ENCODE measurements at regions not wholly inside any gene's neighbourhood (a gene's known extent, or its start where the extent isn't known, plus 50 kb on each side); places are given as distances from the start of the nearest gene placed in this dataset.

DNA sequence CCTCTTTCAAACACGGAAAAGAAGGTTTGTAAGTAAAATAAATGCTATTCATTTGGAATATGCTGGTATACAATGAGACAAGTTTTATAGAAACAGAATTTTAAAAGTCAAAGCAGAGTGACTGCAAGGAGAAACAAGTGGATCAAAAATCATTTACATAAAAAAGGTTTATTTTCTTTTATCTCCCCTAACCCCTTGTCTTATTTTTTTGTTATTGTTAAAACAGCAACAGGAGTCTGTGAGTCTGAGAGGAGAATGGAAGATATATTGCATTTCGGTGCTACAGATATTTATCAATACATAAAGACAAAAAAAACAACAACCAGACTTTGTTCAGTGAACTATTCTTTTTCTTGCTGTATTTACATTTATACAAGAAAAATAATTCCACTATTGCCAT is 1116.4 kb downstream of the OTOL1 start:
- Histone ChIP-seq H3K9ac (ENCODE audit: low read length) (no peak overlapping the region), H2AFZ (ENCODE audit: low read depth, low read length, poor library complexity, severe bottlenecking) (no peak overlapping the region), H3K4me1 (ENCODE audit: control insufficient read depth in 1 of 2, insufficient read depth in 2 of 2, low read length in 2 of 2) (no peaks in the 10 kb centered on the region), H3K4me3 (replicated peaks in 1 of 2; ENCODE audit: low read depth in 1 of 2, low read length in 2 of 2) (no peak overlapping the region), H3K36me3 (ENCODE audit: control insufficient read depth in 1 of 2, insufficient read depth in 2 of 2, low read length in 2 of 2) (no peaks in the 10 kb centered on the region), H4K20me1 (ENCODE audit: insufficient read depth) (no peaks in the 10 kb centered on the region), H3K4me2 (ENCODE audit: low read length) (no peak overlapping the region), H3K9me2 (ENCODE audit: insufficient read depth) (no peaks in the 10 kb centered on the region), H3K79me2 (ENCODE audit: insufficient read depth, low read length) (no peaks in the 10 kb centered on the region), H3K27ac (ENCODE audit: low read depth, low read length) (no peak overlapping the region), H3K9me3 (ENCODE audit: control insufficient read depth in 1 of 2, insufficient read depth in 1 of 2, low read depth in 1 of 2, low read length in 2 of 2) (no peaks in the 10 kb centered on the region), H3K27me3 (ENCODE audit: insufficient read depth, low read length) (no peaks in the 10 kb centered on the region)
- no TSS peak for BruUV-seq (replicated peaks)
- intact Hi-C loops (cut with micrococcal nuclease), result no loop called here
- RAD21 ChIA-PET (ENCODE audit: low non-redundant PET in 1 of 2, low total read pairs in 2 of 2, uncharacterized antibody in 2 of 2, unreplicated experiment in 2 of 2), result no interaction called here
- CTCF ChIA-PET, result no interaction called here
- TF ChIP-seq EZH2phosphoT487 (IDR thresholded peaks at IDR 0.05; ENCODE audit: borderline replicate concordance) (no peak), FOSL1 (IDR thresholded peaks at IDR 0.05; ENCODE audit: low read depth) (no peak), EZH2 (IDR thresholded peaks at IDR 0.05) (no peak), CBX3 (IDR thresholded peaks at IDR 0.05; ENCODE audit: low read depth) (no peak)
- POLR2A ChIA-PET, result no interaction called here
- ATAC-seq (no peak), DNase-seq (ENCODE audit: low read depth, low spot score) (no peak)

DNA sequence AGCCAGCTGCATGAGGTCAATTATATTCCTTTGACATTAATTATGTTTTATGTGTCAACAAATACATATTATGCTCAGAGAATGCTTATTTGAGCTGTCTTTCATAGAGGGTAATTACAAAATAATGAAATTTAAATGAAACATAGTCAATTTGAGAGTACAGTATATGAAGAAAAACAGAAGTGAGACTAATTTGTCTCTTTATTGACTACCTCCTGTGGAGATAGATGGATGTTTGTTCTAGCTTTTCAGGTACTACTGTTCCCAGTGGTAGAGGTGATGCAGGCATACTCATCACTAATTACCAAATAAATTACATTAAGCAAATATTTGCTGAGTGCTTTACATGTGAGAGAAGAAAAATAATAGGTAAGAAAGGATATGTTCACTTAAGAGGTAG is 1129.6 kb downstream of the OTOL1 start:
- ChIA-PET POLR2A (no interaction called here), CTCF (no interaction called here), RAD21 (ENCODE audit: low non-redundant PET in 1 of 2, low total read pairs in 2 of 2, uncharacterized antibody in 2 of 2, unreplicated experiment in 2 of 2) (no interaction called here)
- no peaks in the 10 kb centered on the region for H4K20me1 ChIP-seq (ENCODE audit: insufficient read depth)
- no peak overlapping the region for H2AFZ ChIP-seq (ENCODE audit: low read depth, low read length, poor library complexity, severe bottlenecking)
- intact Hi-C loops (cut with micrococcal nuclease), result no loop called here
- TF ChIP-seq EGR1 (IDR thresholded peaks at IDR 0.05; ENCODE audit: low read depth) (no peak), SRF (IDR thresholded peaks at IDR 0.05; ENCODE audit: low read depth) (no peak), EZH2 (IDR thresholded peaks at IDR 0.05) (no peak), FOSL1 (IDR thresholded peaks at IDR 0.05; ENCODE audit: low read depth) (no peak), ZFX (IDR thresholded peaks at IDR 0.05) (no peak), ZNF274 (IDR thresholded peaks at IDR 0.05; ENCODE audit: low read depth, low read length) (no peak), CBX3 (IDR thresholded peaks at IDR 0.05; ENCODE audit: low read depth) (no peak), YY1 (IDR thresholded peaks at IDR 0.05; ENCODE audit: extremely low read depth, insufficient replicate concordance, low read depth, low read length) (no peak)
- TF ChIP-seq, protein P1, sequence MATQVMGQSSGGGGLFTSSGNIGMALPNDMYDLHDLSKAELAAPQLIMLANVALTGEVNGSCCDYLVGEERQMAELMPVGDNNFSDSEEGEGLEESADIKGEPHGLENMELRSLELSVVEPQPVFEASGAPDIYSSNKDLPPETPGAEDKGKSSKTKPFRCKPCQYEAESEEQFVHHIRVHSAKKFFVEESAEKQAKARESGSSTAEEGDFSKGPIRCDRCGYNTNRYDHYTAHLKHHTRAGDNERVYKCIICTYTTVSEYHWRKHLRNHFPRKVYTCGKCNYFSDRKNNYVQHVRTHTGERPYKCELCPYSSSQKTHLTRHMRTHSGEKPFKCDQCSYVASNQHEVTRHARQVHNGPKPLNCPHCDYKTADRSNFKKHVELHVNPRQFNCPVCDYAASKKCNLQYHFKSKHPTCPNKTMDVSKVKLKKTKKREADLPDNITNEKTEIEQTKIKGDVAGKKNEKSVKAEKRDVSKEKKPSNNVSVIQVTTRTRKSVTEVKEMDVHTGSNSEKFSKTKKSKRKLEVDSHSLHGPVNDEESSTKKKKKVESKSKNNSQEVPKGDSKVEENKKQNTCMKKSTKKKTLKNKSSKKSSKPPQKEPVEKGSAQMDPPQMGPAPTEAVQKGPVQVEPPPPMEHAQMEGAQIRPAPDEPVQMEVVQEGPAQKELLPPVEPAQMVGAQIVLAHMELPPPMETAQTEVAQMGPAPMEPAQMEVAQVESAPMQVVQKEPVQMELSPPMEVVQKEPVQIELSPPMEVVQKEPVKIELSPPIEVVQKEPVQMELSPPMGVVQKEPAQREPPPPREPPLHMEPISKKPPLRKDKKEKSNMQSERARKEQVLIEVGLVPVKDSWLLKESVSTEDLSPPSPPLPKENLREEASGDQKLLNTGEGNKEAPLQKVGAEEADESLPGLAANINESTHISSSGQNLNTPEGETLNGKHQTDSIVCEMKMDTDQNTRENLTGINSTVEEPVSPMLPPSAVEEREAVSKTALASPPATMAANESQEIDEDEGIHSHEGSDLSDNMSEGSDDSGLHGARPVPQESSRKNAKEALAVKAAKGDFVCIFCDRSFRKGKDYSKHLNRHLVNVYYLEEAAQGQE (IDR thresholded peaks at IDR 0.05; ENCODE audit: low read depth), result no peak
- TF ChIP-seq, protein P2, sequence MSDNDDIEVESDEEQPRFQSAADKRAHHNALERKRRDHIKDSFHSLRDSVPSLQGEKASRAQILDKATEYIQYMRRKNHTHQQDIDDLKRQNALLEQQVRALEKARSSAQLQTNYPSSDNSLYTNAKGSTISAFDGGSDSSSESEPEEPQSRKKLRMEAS (IDR thresholded peaks at IDR 0.05), result no peak
- H3K4me2 ChIP-seq (ENCODE audit: low read length), result no peak overlapping the region
- no TSS peak for BruUV-seq (replicated peaks)
- no peak overlapping the region for H3K27ac ChIP-seq (ENCODE audit: low read depth, low read length)
- no peaks in the 10 kb centered on the region for H3K9me2 ChIP-seq (ENCODE audit: insufficient read depth)
- no peaks in the 10 kb centered on the region for H3K9me3 ChIP-seq (ENCODE audit: control insufficient read depth in 1 of 2, insufficient read depth in 1 of 2, low read depth in 1 of 2, low read length in 2 of 2)
- H3K79me2 ChIP-seq (ENCODE audit: insufficient read depth, low read length), result no peaks in the 10 kb centered on the region
- DNase-seq (ENCODE audit: low read depth, low spot score), result no peak
- no peak for ATAC-seq
- H3K4me3 ChIP-seq (replicated peaks in 1 of 2; ENCODE audit: low read depth in 1 of 2, low read length in 2 of 2), result no peak overlapping the region
- H3K9ac ChIP-seq (ENCODE audit: low read length), result no peak overlapping the region
- H3K27me3 ChIP-seq (ENCODE audit: insufficient read depth, low read length), result no peaks in the 10 kb centered on the region
- no peaks in the 10 kb centered on the region for H3K36me3 ChIP-seq (ENCODE audit: control insufficient read depth in 1 of 2, insufficient read depth in 2 of 2, low read length in 2 of 2)
- no peaks in the 10 kb centered on the region for H3K4me1 ChIP-seq (ENCODE audit: control insufficient read depth in 1 of 2, insufficient read depth in 2 of 2, low read length in 2 of 2)

All from HCT116 (cell line).